ENCODE measurements at regions not wholly inside any gene's neighbourhood (a gene's known extent, or its start where the extent isn't known, plus 50 kb on each side); places are given as distances from the start of the nearest gene placed in this dataset.

DNA sequence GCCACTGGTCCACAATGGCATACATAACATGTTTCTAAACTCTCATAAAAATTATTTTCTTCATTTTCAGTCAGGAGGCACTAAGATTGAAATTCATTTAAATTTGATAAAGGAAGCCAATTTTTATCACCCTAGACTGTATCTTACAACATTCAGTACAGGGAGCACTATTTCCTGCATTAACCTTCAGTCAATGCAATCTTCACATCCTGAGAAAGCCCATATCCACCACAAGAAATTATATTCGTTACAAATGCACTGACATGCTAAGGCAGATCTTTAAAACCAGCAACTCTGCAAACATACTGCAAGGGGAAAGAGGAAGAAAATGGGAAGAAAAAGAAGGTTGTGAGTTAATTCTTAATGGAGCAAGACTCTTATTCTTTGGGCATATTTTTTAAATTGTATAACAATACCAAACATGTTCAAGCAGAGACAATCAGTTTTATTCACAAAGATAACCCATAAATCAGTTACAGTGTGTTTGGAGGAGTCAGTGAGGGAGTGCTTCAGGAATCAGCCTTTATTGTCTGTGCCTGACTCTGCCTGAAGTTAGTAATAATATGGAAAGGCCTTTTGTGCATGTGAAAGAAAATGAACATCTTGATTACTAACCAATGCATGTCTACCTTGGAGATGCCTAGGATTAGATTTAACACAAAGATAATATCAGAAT, 370.1 kb downstream of the FBXO15 start:
- H3K27me3 ChIP-seq: no peaks in the 10 kb centered on the region
- no peak for DNase-seq
- H3K4me1 ChIP-seq: no peaks in the 10 kb centered on the region
- H3K27ac ChIP-seq: no peak overlapping the region
- intact Hi-C loops (cut with DNase I; ENCODE audit: low total_unique reads): no loop called here
- H3K4me3 ChIP-seq: no peak overlapping the region
- no peak for TF ChIP-seq POLR2A (IDR thresholded peaks at IDR 0.05)
- TF ChIP-seq, protein P1, sequence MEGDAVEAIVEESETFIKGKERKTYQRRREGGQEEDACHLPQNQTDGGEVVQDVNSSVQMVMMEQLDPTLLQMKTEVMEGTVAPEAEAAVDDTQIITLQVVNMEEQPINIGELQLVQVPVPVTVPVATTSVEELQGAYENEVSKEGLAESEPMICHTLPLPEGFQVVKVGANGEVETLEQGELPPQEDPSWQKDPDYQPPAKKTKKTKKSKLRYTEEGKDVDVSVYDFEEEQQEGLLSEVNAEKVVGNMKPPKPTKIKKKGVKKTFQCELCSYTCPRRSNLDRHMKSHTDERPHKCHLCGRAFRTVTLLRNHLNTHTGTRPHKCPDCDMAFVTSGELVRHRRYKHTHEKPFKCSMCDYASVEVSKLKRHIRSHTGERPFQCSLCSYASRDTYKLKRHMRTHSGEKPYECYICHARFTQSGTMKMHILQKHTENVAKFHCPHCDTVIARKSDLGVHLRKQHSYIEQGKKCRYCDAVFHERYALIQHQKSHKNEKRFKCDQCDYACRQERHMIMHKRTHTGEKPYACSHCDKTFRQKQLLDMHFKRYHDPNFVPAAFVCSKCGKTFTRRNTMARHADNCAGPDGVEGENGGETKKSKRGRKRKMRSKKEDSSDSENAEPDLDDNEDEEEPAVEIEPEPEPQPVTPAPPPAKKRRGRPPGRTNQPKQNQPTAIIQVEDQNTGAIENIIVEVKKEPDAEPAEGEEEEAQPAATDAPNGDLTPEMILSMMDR (IDR thresholded peaks at IDR 0.05): no peak
- H3K9me3 ChIP-seq: no peaks in the 10 kb centered on the region
- H3K36me3 ChIP-seq: no peaks in the 10 kb centered on the region

DNA sequence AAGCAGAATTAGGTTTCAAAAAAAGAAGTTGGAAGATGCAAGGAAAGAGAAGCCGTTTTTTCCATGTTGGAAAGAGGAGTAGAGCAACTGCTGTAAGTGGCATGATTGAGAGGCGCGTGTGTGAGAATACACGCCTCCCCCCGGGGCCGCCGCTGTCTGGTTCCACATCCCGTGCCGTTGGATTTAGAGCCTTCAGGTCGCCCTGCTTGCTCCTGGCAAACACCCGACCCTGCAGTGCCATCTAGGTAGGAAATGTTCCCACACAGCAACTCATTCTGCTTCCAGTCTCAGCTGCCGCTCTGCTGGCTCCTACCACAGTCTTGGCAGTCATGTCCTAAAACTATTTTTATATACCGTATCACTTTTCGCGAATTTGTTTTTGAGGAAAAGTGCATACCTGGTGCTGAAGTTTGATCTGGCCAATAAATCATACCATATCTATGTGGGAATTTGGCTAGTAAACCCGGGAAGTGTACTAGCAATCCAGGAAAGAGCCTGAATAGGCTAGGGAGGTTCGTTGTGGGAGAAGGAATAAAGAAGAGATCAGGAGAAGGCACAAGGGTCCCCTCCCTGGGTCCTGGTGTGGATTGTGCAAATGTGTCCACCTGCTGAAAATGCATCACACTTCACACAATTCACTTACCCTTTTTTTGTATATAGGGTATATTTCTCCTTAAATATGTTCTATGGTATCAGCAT, 372.7 kb downstream of the FBXO15 start:
- DNase-seq: peak in 1 of 2 donors; percentile 23
- TF ChIP-seq POLR2A (IDR thresholded peaks at IDR 0.05): no peak
- TF ChIP-seq, protein P1 (IDR thresholded peaks at IDR 0.05): no peak

DNA sequence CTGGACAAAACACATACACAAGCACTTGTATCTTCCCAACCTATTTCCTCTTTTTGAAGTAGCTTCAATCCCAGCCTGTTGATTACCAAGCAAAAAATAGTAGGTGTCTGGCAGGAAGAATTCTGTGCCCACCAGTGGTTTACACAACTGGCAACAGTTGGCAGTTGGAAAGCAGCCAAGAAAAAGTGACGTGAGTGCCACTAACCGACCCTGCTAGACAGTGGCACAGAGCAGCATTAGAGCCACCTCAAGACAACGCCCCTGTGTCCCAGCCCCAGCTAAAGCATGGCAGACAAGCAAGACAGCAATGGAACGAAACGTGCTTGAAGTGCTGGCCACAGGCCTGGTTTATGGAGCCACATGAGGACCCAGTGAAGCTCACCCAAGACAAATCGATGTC, 379.6 kb downstream of the FBXO15 start:
- intact Hi-C loops (cut with DNase I; ENCODE audit: low total_unique reads): no loop called here
- DNase-seq: no peak
- no peaks in the 10 kb centered on the region for H3K4me1 ChIP-seq
- no peaks in the 10 kb centered on the region for H3K27me3 ChIP-seq
- H3K27ac ChIP-seq: no peak overlapping the region
- TF ChIP-seq POLR2A (IDR thresholded peaks at IDR 0.05): no peak
- TF ChIP-seq, protein P1 (IDR thresholded peaks at IDR 0.05): no peak
- H3K4me3 ChIP-seq: no peak overlapping the region
- no peaks in the 10 kb centered on the region for H3K9me3 ChIP-seq
- no peaks in the 10 kb centered on the region for H3K36me3 ChIP-seq

More for the DNA sequence above, 372.7 kb downstream of the FBXO15 start:
- Histone ChIP-seq H3K36me3 (no peaks in the 10 kb centered on the region), H3K27me3 (no peaks in the 10 kb centered on the region), H3K9me3 (no peaks in the 10 kb centered on the region), H3K4me3 (no peak overlapping the region), H3K27ac (no peak overlapping the region), H3K4me1 (no peaks in the 10 kb centered on the region)
- intact Hi-C loops (cut with DNase I; ENCODE audit: low total_unique reads): no loop called here

DNA sequence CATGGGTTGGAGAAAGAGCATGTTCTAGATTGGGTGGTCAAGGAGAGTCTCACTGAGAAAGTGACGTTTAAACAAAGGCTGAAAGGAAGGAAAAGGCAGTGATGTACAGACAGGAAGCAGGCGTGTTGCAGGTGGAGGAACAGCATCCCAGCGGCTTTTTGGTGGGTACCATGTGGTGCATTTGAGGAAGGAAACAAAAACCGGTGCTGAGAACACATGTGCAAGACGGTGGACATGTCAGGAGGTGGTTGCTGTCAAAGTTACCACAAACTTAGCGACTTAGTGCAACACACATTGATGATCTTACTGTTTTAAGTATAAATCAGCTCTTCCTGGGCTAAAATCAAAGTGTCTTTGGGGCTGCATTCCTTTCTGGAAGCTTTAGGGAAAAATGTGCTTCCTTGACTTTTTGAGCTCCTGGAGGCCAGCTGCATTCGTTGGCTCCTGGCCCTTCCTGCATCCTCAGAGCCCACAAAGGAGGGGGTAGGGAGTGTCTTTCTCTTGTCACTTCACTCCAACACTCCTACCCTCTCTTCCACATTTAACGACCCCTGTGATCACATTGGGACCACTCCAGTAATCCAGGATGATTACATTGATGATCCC, 380.6 kb downstream of the FBXO15 start:
- no peaks in the 10 kb centered on the region for H3K9me3 ChIP-seq
- no peak overlapping the region for H3K27ac ChIP-seq
- H3K36me3 ChIP-seq: no peaks in the 10 kb centered on the region
- H3K4me1 ChIP-seq: no peaks in the 10 kb centered on the region
- H3K4me3 ChIP-seq: no peak overlapping the region
- no peaks in the 10 kb centered on the region for H3K27me3 ChIP-seq
- intact Hi-C loops (cut with DNase I; ENCODE audit: low total_unique reads): no loop called here
- no peak for TF ChIP-seq POLR2A (IDR thresholded peaks at IDR 0.05)
- TF ChIP-seq, protein P1 (IDR thresholded peaks at IDR 0.05): no peak
- DNase-seq: no peak

DNA sequence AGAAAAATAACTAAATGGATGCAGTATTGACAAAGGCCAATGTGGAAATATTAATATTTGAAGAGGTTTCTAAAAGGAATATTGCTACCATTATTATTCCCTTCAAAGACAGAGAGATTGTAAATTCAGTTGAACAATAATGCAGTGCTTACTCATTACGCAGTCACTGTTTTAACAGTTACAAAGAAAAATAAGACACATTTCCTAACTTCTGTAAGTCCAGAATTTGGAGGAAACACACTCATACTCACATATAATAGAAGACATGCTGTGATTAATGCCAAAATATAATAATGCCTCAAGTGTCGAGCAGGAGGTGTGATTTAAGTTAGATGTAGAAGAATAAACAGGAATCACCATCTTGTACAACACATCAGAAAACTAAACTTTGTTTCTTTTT, 389.2 kb downstream of the FBXO15 start:
- Histone ChIP-seq H3K27ac (no peak overlapping the region), H3K4me3 (no peak overlapping the region), H3K27me3 (no peaks in the 10 kb centered on the region), H3K36me3 (no peaks in the 10 kb centered on the region), H3K4me1 (no peaks in the 10 kb centered on the region), H3K9me3 (no peaks in the 10 kb centered on the region)
- TF ChIP-seq, protein P1 (IDR thresholded peaks at IDR 0.05): no peak
- no peak for TF ChIP-seq POLR2A (IDR thresholded peaks at IDR 0.05)
- no peak for DNase-seq
- intact Hi-C loops (cut with DNase I; ENCODE audit: low total_unique reads): no loop called here
